ENCODE measurements at regions not wholly inside any gene's neighbourhood (a gene's known extent, or its start where the extent isn't known, plus 50 kb on each side); places are given as distances from the start of the nearest gene placed in this dataset.

GRCh38 chr5:107272509-107272908, 398.2 kb downstream of the EFNA5 start:
- H3K27ac Mint-ChIP-seq: no peak overlapping the region
- no peaks in the 10 kb centered on the region for H3K4me1 Mint-ChIP-seq
- DNase-seq: no peak
- CTCF ChIA-PET (ENCODE audit: partially characterized antibody): no interaction called here
- Histone ChIP-seq H3K9me3 (ENCODE audit: control insufficient read depth in 1 of 2, low read length in 2 of 2) (no peaks in the 10 kb centered on the region), H3K27me3 (ENCODE audit: insufficient read depth, low read length) (no peaks in the 10 kb centered on the region), H3K4me3 (ENCODE audit: low read length in 2 of 2) (no peak overlapping the region), H3K36me3 (ENCODE audit: insufficient read depth, low read length) (no peaks in the 10 kb centered on the region), H3K4me1 (ENCODE audit: insufficient read depth, low read length) (no peaks in the 10 kb centered on the region), H3K27ac (ENCODE audit: low read depth, low read length) (no peak overlapping the region)
- POLR2A ChIA-PET (ENCODE audit: partially characterized antibody): no interaction called here
- no peak overlapping the region for H3K4me3 Mint-ChIP-seq
- no peaks in the 10 kb centered on the region for H3K36me3 Mint-ChIP-seq
- H3K9me3 Mint-ChIP-seq: peaks cover 0 to 2% (median 0%) of the 10 kb centered on the region in 8 donors
- no peaks in the 10 kb centered on the region for H3K27me3 Mint-ChIP-seq
- intact Hi-C loops (cut with micrococcal nuclease): no loop called here

GRCh38 chr5:107271682-107272350, 398.9 kb downstream of the EFNA5 start:
- Mint-ChIP-seq H3K4me3 (no peak overlapping the region), H3K36me3 (no peaks in the 10 kb centered on the region), H3K4me1 (no peaks in the 10 kb centered on the region), H3K27ac (no peak overlapping the region), H3K27me3 (no peaks in the 10 kb centered on the region), H3K9me3 (peaks cover 0 to 2% (median 0%) of the 10 kb centered on the region in 8 donors)
- H3K9me3 ChIP-seq (ENCODE audit: control insufficient read depth in 1 of 2, low read length in 2 of 2): no peaks in the 10 kb centered on the region
- CTCF ChIA-PET (ENCODE audit: partially characterized antibody): no interaction called here
- H3K27ac ChIP-seq (ENCODE audit: low read depth, low read length): no peak overlapping the region
- intact Hi-C loops (cut with micrococcal nuclease): no loop called here
- POLR2A ChIA-PET (ENCODE audit: partially characterized antibody): no interaction called here
- no peak overlapping the region for H3K4me3 ChIP-seq (ENCODE audit: low read length in 2 of 2)
- no peaks in the 10 kb centered on the region for H3K36me3 ChIP-seq (ENCODE audit: insufficient read depth, low read length)
- H3K4me1 ChIP-seq (ENCODE audit: insufficient read depth, low read length): no peaks in the 10 kb centered on the region
- DNase-seq: no peak
- no peaks in the 10 kb centered on the region for H3K27me3 ChIP-seq (ENCODE audit: insufficient read depth, low read length)

GRCh38 chr5:107270561-107270960, 400.2 kb downstream of the EFNA5 start:
- no peaks in the 10 kb centered on the region for H3K36me3 Mint-ChIP-seq
- intact Hi-C loops (cut with micrococcal nuclease): no loop called here
- H3K4me3 ChIP-seq (ENCODE audit: low read length in 2 of 2): no peak overlapping the region
- POLR2A ChIA-PET (ENCODE audit: partially characterized antibody): no interaction called here
- H3K9me3 ChIP-seq (ENCODE audit: control insufficient read depth in 1 of 2, low read length in 2 of 2): no peaks in the 10 kb centered on the region
- H3K9me3 Mint-ChIP-seq: peaks cover 0 to 2% (median 0%) of the 10 kb centered on the region in 8 donors
- no peak for DNase-seq
- no peaks in the 10 kb centered on the region for H3K4me1 Mint-ChIP-seq
- H3K4me3 Mint-ChIP-seq: no peak overlapping the region
- CTCF ChIA-PET (ENCODE audit: partially characterized antibody): no interaction called here
- H3K27me3 Mint-ChIP-seq: no peaks in the 10 kb centered on the region
- H3K27me3 ChIP-seq (ENCODE audit: insufficient read depth, low read length): no peaks in the 10 kb centered on the region
- H3K27ac Mint-ChIP-seq: no peak overlapping the region
- H3K4me1 ChIP-seq (ENCODE audit: insufficient read depth, low read length): no peaks in the 10 kb centered on the region
- H3K27ac ChIP-seq (ENCODE audit: low read depth, low read length): no peak overlapping the region
- no peaks in the 10 kb centered on the region for H3K36me3 ChIP-seq (ENCODE audit: insufficient read depth, low read length)

GRCh38 chr5:107269678-107270077, 401.1 kb downstream of the EFNA5 start:
- POLR2A ChIA-PET (ENCODE audit: partially characterized antibody): no interaction called here
- Mint-ChIP-seq H3K9me3 (peaks cover 0 to 2% (median 0%) of the 10 kb centered on the region in 8 donors), H3K27ac (no peak overlapping the region), H3K27me3 (no peaks in the 10 kb centered on the region), H3K36me3 (no peaks in the 10 kb centered on the region), H3K4me3 (no peak overlapping the region), H3K4me1 (no peaks in the 10 kb centered on the region)
- intact Hi-C loops (cut with micrococcal nuclease): no loop called here
- no peak overlapping the region for H3K27ac ChIP-seq (ENCODE audit: low read depth, low read length)
- CTCF ChIA-PET (ENCODE audit: partially characterized antibody): no interaction called here
- no peak overlapping the region for H3K4me3 ChIP-seq (ENCODE audit: low read length in 2 of 2)
- H3K4me1 ChIP-seq (ENCODE audit: insufficient read depth, low read length): peaks cover under 1% of the 10 kb centered on the region
- DNase-seq: no peak
- H3K27me3 ChIP-seq (ENCODE audit: insufficient read depth, low read length): no peaks in the 10 kb centered on the region
- no peaks in the 10 kb centered on the region for H3K9me3 ChIP-seq (ENCODE audit: control insufficient read depth in 1 of 2, low read length in 2 of 2)
- no peaks in the 10 kb centered on the region for H3K36me3 ChIP-seq (ENCODE audit: insufficient read depth, low read length)

- Mint-ChIP-seq H3K4me1 (no peaks in the 10 kb centered on the region), H3K27ac (no peak overlapping the region), H3K4me3 (no peak overlapping the region), H3K27me3 (no peaks in the 10 kb centered on the region), H3K9me3 (peaks cover 0 to 2% (median 0%) of the 10 kb centered on the region in 8 donors), H3K36me3 (no peaks in the 10 kb centered on the region)
- ChIA-PET POLR2A (ENCODE audit: partially characterized antibody) (no interaction called here), CTCF (ENCODE audit: partially characterized antibody) (no interaction called here)
- intact Hi-C loops (cut with micrococcal nuclease): no loop called here
- H3K4me3 ChIP-seq (ENCODE audit: low read length in 2 of 2): no peak overlapping the region
- peaks cover 5% of the 10 kb centered on the region for H3K4me1 ChIP-seq (ENCODE audit: insufficient read depth, low read length)
- DNase-seq: no peak
- no peaks in the 10 kb centered on the region for H3K36me3 ChIP-seq (ENCODE audit: insufficient read depth, low read length)
- no peaks in the 10 kb centered on the region for H3K9me3 ChIP-seq (ENCODE audit: control insufficient read depth in 1 of 2, low read length in 2 of 2)
- H3K27me3 ChIP-seq (ENCODE audit: insufficient read depth, low read length): no peaks in the 10 kb centered on the region
- H3K27ac ChIP-seq (ENCODE audit: low read depth, low read length): no peak overlapping the region
Observed at GRCh38 chr5:107269256-107269655, 401.5 kb downstream of the EFNA5 start.

GRCh38 chr5:107268241-107268640, 402.5 kb downstream of the EFNA5 start:
- Histone ChIP-seq H3K27me3 (ENCODE audit: insufficient read depth, low read length) (no peaks in the 10 kb centered on the region), H3K36me3 (ENCODE audit: insufficient read depth, low read length) (no peaks in the 10 kb centered on the region), H3K4me3 (ENCODE audit: low read length in 2 of 2) (no peak overlapping the region), H3K9me3 (ENCODE audit: control insufficient read depth in 1 of 2, low read length in 2 of 2) (no peaks in the 10 kb centered on the region), H3K27ac (ENCODE audit: low read depth, low read length) (no peak overlapping the region), H3K4me1 (ENCODE audit: insufficient read depth, low read length) (peaks cover 14% of the 10 kb centered on the region)
- no peak for DNase-seq
- intact Hi-C loops (cut with micrococcal nuclease): no loop called here
- no peak overlapping the region for H3K27ac Mint-ChIP-seq
- H3K4me1 Mint-ChIP-seq: peaks cover 0 to 6% (median 0%) of the 10 kb centered on the region in 4 donors
- no peaks in the 10 kb centered on the region for H3K36me3 Mint-ChIP-seq
- H3K4me3 Mint-ChIP-seq: no peak overlapping the region
- ChIA-PET CTCF (ENCODE audit: partially characterized antibody) (no interaction called here), POLR2A (ENCODE audit: partially characterized antibody) (no interaction called here)
- H3K27me3 Mint-ChIP-seq: no peaks in the 10 kb centered on the region
- H3K9me3 Mint-ChIP-seq: no peaks in the 10 kb centered on the region

GRCh38 chr5:107266100-107266499, 404.6 kb downstream of the EFNA5 start:
- Histone ChIP-seq H3K4me3 (ENCODE audit: low read length in 2 of 2) (no peak overlapping the region), H3K4me1 (ENCODE audit: insufficient read depth, low read length) (peaks cover 16% of the 10 kb centered on the region), H3K9me3 (ENCODE audit: control insufficient read depth in 1 of 2, low read length in 2 of 2) (no peaks in the 10 kb centered on the region), H3K27me3 (ENCODE audit: insufficient read depth, low read length) (no peaks in the 10 kb centered on the region), H3K36me3 (ENCODE audit: insufficient read depth, low read length) (no peaks in the 10 kb centered on the region), H3K27ac (ENCODE audit: low read depth, low read length) (no peak overlapping the region)
- intact Hi-C loops (cut with micrococcal nuclease): no loop called here
- DNase-seq: no peak
- Mint-ChIP-seq H3K4me1 (peaks cover 0 to 8% (median 0%) of the 10 kb centered on the region in 4 donors), H3K27me3 (peaks cover 0 to 4% of the 10 kb centered on the region in 2 donors), H3K4me3 (no peak overlapping the region), H3K36me3 (no peaks in the 10 kb centered on the region), H3K9me3 (peaks cover 0 to 6% (median 1%) of the 10 kb centered on the region in 8 donors), H3K27ac (no peak overlapping the region)
- CTCF ChIA-PET (ENCODE audit: partially characterized antibody): no interaction called here
- POLR2A ChIA-PET (ENCODE audit: partially characterized antibody): no interaction called here

GRCh38 chr5:107265193-107265592, 405.5 kb downstream of the EFNA5 start:
- DNase-seq: no peak
- no peak overlapping the region for H3K4me3 ChIP-seq (ENCODE audit: low read length in 2 of 2)
- no peaks in the 10 kb centered on the region for H3K36me3 Mint-ChIP-seq
- POLR2A ChIA-PET (ENCODE audit: partially characterized antibody): no interaction called here
- peaks cover 16% of the 10 kb centered on the region for H3K4me1 ChIP-seq (ENCODE audit: insufficient read depth, low read length)
- H3K4me3 Mint-ChIP-seq: no peak overlapping the region
- H3K9me3 Mint-ChIP-seq: peaks cover 0 to 10% (median 1%) of the 10 kb centered on the region in 8 donors
- H3K27me3 Mint-ChIP-seq: peaks cover 0 to 4% of the 10 kb centered on the region in 2 donors
- CTCF ChIA-PET (ENCODE audit: partially characterized antibody): no interaction called here
- H3K9me3 ChIP-seq (ENCODE audit: control insufficient read depth in 1 of 2, low read length in 2 of 2): no peaks in the 10 kb centered on the region
- H3K27me3 ChIP-seq (ENCODE audit: insufficient read depth, low read length): no peaks in the 10 kb centered on the region
- intact Hi-C loops (cut with micrococcal nuclease): no loop called here
- H3K36me3 ChIP-seq (ENCODE audit: insufficient read depth, low read length): no peaks in the 10 kb centered on the region
- peaks cover 0 to 8% (median 0%) of the 10 kb centered on the region in 4 donors for H3K4me1 Mint-ChIP-seq
- H3K27ac ChIP-seq (ENCODE audit: low read depth, low read length): no peak overlapping the region
- no peak overlapping the region for H3K27ac Mint-ChIP-seq
